22Rv1 (cell line): ENCODE measurements at regions not wholly inside any gene's neighbourhood (a gene's known extent, or its start where the extent isn't known, plus 50 kb on each side); places are given as distances from the start of the nearest gene placed in this dataset.

Source experiments
- H3K27ac ChIP-seq: fragments of 450-650 bp; 2 replicates; pipeline ENCODE4 v1.5.1; 2017
- ZFX ChIP-seq: fragments of 450-650 bp; IDR thresholded peaks from 2 replicates; pipeline ENCODE4 v1.6.1; 2017; ENCODE audit warnings: antibody characterized with exemption, borderline replicate concordance
- TF ChIP-seq, protein P1 (sequence below): fragments of 450-650 bp; IDR thresholded peaks from 2 replicates; pipeline ENCODE4 v1.5.1; 2017; ENCODE audit warnings: mild to moderate bottlenecking

DNA sequence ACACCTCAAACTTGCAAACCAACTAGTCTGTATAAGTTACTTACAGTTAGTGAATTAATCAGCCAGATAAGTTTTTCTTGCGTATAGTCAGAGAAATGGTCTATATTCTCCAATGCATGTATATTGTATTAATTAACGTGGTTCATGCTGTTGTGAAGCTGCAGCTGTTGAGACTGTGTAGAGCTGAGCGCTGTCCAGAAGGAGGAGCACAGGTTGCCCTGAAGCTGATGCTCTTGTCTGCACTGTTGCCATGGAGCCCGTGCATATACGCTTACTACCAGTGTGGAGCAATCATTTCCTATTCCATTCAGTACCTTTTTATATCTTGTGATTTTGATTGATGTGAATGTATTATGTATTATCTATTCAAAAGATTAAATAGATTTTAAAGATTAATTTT, 74.3 kb upstream of the ARID2 start:
- H3K27ac ChIP-seq: no peak overlapping the region
- TF ChIP-seq, protein P1, sequence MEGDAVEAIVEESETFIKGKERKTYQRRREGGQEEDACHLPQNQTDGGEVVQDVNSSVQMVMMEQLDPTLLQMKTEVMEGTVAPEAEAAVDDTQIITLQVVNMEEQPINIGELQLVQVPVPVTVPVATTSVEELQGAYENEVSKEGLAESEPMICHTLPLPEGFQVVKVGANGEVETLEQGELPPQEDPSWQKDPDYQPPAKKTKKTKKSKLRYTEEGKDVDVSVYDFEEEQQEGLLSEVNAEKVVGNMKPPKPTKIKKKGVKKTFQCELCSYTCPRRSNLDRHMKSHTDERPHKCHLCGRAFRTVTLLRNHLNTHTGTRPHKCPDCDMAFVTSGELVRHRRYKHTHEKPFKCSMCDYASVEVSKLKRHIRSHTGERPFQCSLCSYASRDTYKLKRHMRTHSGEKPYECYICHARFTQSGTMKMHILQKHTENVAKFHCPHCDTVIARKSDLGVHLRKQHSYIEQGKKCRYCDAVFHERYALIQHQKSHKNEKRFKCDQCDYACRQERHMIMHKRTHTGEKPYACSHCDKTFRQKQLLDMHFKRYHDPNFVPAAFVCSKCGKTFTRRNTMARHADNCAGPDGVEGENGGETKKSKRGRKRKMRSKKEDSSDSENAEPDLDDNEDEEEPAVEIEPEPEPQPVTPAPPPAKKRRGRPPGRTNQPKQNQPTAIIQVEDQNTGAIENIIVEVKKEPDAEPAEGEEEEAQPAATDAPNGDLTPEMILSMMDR: peak; percentile 33
- TF ChIP-seq ZFX: no peak

DNA sequence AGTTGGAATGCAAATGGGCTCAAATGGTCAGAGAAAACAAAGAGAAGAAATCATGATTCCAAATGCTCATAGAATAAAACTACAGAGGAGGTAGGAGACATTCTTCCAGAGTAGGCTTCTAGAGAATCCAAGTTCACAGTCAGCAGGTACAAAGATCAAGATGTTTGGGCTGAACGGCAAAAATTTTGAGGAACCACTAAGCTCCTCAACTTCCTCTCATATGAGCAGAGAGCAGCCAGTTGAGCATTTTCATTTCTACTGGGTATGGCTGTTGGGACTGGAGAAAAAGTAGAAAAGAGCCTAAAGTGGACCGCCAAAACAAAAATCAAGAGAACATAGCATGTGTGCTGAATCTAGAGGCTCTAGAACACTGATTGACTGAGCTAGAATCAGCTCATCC, 73.8 kb upstream of the ARID2 start:
- no peak overlapping the region for H3K27ac ChIP-seq
- no peak for TF ChIP-seq ZFX
- TF ChIP-seq, protein P1: no peak

- TF ChIP-seq, protein P1: no peak
- no peak for TF ChIP-seq ZFX
- no peak overlapping the region for H3K27ac ChIP-seq
Measured at GRCh38 chr12:45658020-45658419, 71.5 kb upstream of the ARID2 start.

- TF ChIP-seq, protein P1: no peak
- TF ChIP-seq ZFX: no peak
- H3K27ac ChIP-seq: no peak overlapping the region
Measured at GRCh38 chr12:45660330-45660729, 69.2 kb upstream of the ARID2 start.

GRCh38 chr12:45663455-45663854, 66.1 kb upstream of the ARID2 start:
- TF ChIP-seq, protein P1: no peak
- TF ChIP-seq ZFX: no peak
- H3K27ac ChIP-seq: no peak overlapping the region

DNA sequence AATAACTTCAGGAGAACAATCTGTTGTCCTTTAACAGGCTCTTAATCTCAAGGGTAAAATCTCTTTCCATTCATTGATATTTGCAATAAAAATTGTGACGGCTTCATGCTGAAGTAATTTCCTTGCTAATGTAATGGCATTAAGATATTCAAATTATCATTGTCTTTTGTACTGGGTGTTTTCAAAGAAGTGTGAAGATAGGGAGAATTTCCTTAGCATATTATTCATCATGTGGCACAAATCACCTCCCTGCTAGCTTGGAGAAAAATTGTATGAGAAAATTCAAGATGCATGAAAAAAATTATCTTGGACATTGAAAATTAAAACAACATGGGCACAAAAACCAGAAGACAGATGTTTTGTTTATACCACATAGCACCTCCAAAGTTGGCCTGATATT, 63.6 kb upstream of the ARID2 start:
- H3K27ac ChIP-seq: no peak overlapping the region
- TF ChIP-seq ZFX: no peak
- TF ChIP-seq, protein P1: no peak

GRCh38 chr12:45666396-45666795, 63.1 kb upstream of the ARID2 start:
- TF ChIP-seq, protein P1: no peak
- TF ChIP-seq ZFX: no peak
- no peak overlapping the region for H3K27ac ChIP-seq
